ENCODE measurements at regions not wholly inside any gene's neighbourhood (a gene's known extent, or its start where the extent isn't known, plus 50 kb on each side); places are given as distances from the start of the nearest gene placed in this dataset.

GRCh38 chr12:88310666-88311065 lies 168.6 kb downstream of the TMTC3 start:
- Histone ChIP-seq H3K4me3 (ENCODE audit: low read depth, low read length) (no peak overlapping the region), H3K27me3 (ENCODE audit: insufficient read depth, low read depth, severe bottlenecking) (peaks cover 2% of the 10 kb centered on the region), H3K27ac (no peak overlapping the region), H3K9me3 (ENCODE audit: severe bottlenecking) (no peaks in the 10 kb centered on the region), H3K36me3 (no peaks in the 10 kb centered on the region)
- no peak for TF ChIP-seq CTCF (IDR thresholded peaks at IDR 0.05; ENCODE audit: low read depth, low read length)
- no peak for DNase-seq

- no peak for TF ChIP-seq CTCF (IDR thresholded peaks at IDR 0.05; ENCODE audit: low read depth, low read length)
- Histone ChIP-seq H3K36me3 (no peaks in the 10 kb centered on the region), H3K4me3 (ENCODE audit: low read depth, low read length) (no peak overlapping the region), H3K27ac (no peak overlapping the region), H3K9me3 (ENCODE audit: severe bottlenecking) (no peaks in the 10 kb centered on the region), H3K27me3 (ENCODE audit: insufficient read depth, low read depth, severe bottlenecking) (no peaks in the 10 kb centered on the region)
- no peak for DNase-seq
These were observed 171.4 kb downstream of the TMTC3 start for GRCh38 chr12:88313554-88313953.

- Histone ChIP-seq H3K36me3 (no peaks in the 10 kb centered on the region), H3K27ac (no peak overlapping the region), H3K9me3 (ENCODE audit: severe bottlenecking) (no peaks in the 10 kb centered on the region), H3K4me3 (ENCODE audit: low read depth, low read length) (no peak overlapping the region), H3K27me3 (ENCODE audit: insufficient read depth, low read depth, severe bottlenecking) (no peaks in the 10 kb centered on the region)
- no peak for DNase-seq
- no peak for TF ChIP-seq CTCF (IDR thresholded peaks at IDR 0.05; ENCODE audit: low read depth, low read length)
These were observed 172.6 kb downstream of the TMTC3 start for GRCh38 chr12:88314706-88315105.

- H3K36me3 ChIP-seq, result no peaks in the 10 kb centered on the region
- no peak for TF ChIP-seq CTCF (IDR thresholded peaks at IDR 0.05; ENCODE audit: low read depth, low read length)
- H3K27ac ChIP-seq, result no peak overlapping the region
- DNase-seq, result no peak
- H3K4me3 ChIP-seq (ENCODE audit: low read depth, low read length), result no peak overlapping the region
- no peaks in the 10 kb centered on the region for H3K9me3 ChIP-seq (ENCODE audit: severe bottlenecking)
- no peaks in the 10 kb centered on the region for H3K27me3 ChIP-seq (ENCODE audit: insufficient read depth, low read depth, severe bottlenecking)
These were observed 176.6 kb downstream of the TMTC3 start for GRCh38 chr12:88318726-88319125.

- no peaks in the 10 kb centered on the region for H3K9me3 ChIP-seq (ENCODE audit: severe bottlenecking)
- no peak for DNase-seq
- TF ChIP-seq CTCF (IDR thresholded peaks at IDR 0.05; ENCODE audit: low read depth, low read length), result no peak
- H3K36me3 ChIP-seq, result no peaks in the 10 kb centered on the region
- H3K27ac ChIP-seq, result no peak overlapping the region
- no peaks in the 10 kb centered on the region for H3K27me3 ChIP-seq (ENCODE audit: insufficient read depth, low read depth, severe bottlenecking)
- H3K4me3 ChIP-seq (ENCODE audit: low read depth, low read length), result no peak overlapping the region
These were observed 183.1 kb downstream of the TMTC3 start for GRCh38 chr12:88325076-88325815.

GRCh38 chr12:88325816-88326189 lies 183.7 kb downstream of the TMTC3 start:
- Histone ChIP-seq H3K36me3 (no peaks in the 10 kb centered on the region), H3K27me3 (ENCODE audit: insufficient read depth, low read depth, severe bottlenecking) (no peaks in the 10 kb centered on the region), H3K4me3 (ENCODE audit: low read depth, low read length) (no peak overlapping the region), H3K27ac (no peak overlapping the region), H3K9me3 (ENCODE audit: severe bottlenecking) (no peaks in the 10 kb centered on the region)
- no peak for TF ChIP-seq CTCF (IDR thresholded peaks at IDR 0.05; ENCODE audit: low read depth, low read length)
- DNase-seq, result no peak
